Transverse colon (tissue), 4 donors: ENCODE measurements at regions not wholly inside any gene's neighbourhood (a gene's known extent, or its start where the extent isn't known, plus 50 kb on each side); places are given as distances from the start of the nearest gene placed in this dataset.

Source experiments
- DNase-seq: peaks from one replicate; pipeline ENCODE4 v3.0.0-alpha.2; 2019
- H3K27ac ChIP-seq, 4 donors: fragments of 200-600 bp; sonication (generic); 2 replicates each; pipeline ENCODE4 v1.5.1; 2016 to 2018; ENCODE audit warnings: inconsistent platforms in 4 of 4
- H3K27me3 ChIP-seq: fragments of 200-600 bp; sonication (generic); 2 replicates; pipeline ENCODE4 v1.5.1; 2017; ENCODE audit warnings: inconsistent platforms
- H3K36me3 ChIP-seq, 4 donors: fragments of 200-600 bp; sonication (generic); 2 replicates each; pipeline ENCODE4 v1.5.1; 2017 to 2019; ENCODE audit warnings: inconsistent platforms in 4 of 4
- H3K4me1 ChIP-seq, 4 donors: fragments of 200-600 bp; sonication (generic); 2 replicates each; pipeline ENCODE4 v1.5.1; 2017 to 2020; ENCODE audit warnings: inconsistent platforms in 4 of 4
- H3K4me3 ChIP-seq, 4 donors: fragments of 200-600 bp; sonication (generic); 1 replicate in 1 of 4; 2 replicates in 3 of 4; pipeline versions ENCODE4 v1.5.1 to v1.6.1; 2017 to 2019; ENCODE audit warnings: inconsistent platforms in 4 of 4
- H3K9me3 ChIP-seq, 2 donors: fragments of 200-600 bp; sonication (generic); 2 replicates each; pipeline ENCODE4 v1.5.1; 2017 to 2019; ENCODE audit warnings: inconsistent platforms in 2 of 2
- CTCF ChIP-seq, 5 experiments: fragments of 200-600 bp in 3 of 5; fragments of 450-650 bp in 2 of 5; sonication (generic) in 3 of 5; IDR thresholded peaks; 1 replicate in 2 of 5; 2 replicates in 3 of 5; pipeline ENCODE4 v1.5.1; 2016 to 2017; ENCODE audit warnings: antibody characterized with exemption in 5 of 5, inconsistent platforms in 3 of 5, mild to moderate bottlenecking in 2 of 5, moderate library complexity in 1 of 5
- EP300 ChIP-seq: sonication (generic); formaldehyde crosslinking; IDR thresholded peaks from one replicate; pipeline ENCODE4 v1.6.1; 2017; ENCODE audit warnings: antibody characterized with exemption, low read depth
- POLR2A ChIP-seq: fragments of 450-650 bp; IDR thresholded peaks from one replicate; pipeline ENCODE4 v1.6.1; 2016; ENCODE audit warnings: antibody characterized with exemption, mild to moderate bottlenecking, moderate library complexity
- POLR2AphosphoS5 ChIP-seq, 3 donors: sonication (generic); formaldehyde crosslinking; IDR thresholded peaks; one replicate each; pipeline ENCODE4 v1.6.1; 2016; ENCODE audit warnings: antibody characterized with exemption in 3 of 3
- WGBS, 2 donors: methylation state at CpG; one replicate each; pipeline ENCODE4 v1.1.5; 2018; ENCODE audit warnings: low coverage in 1 of 2; 5-methylcytosine and 5-hydroxymethylcytosine counted together
- in situ Hi-C, 4 donors: fragments of 200-750 bp; cut with MboI; loops; one replicate each; pipeline versions ENCODE4 v1.15.0 to v1.15.1; 2017; ENCODE audit warnings: low sequenced_read_pairs in 3 of 4, low pct_ligation_motif_present in 1 of 4, low pct_unique_long_range_greater_than_20kb in 1 of 4
- intact Hi-C: fragments of 100-400 bp; cut with DNase I; formaldehyde crosslinking; loops from one replicate; pipeline ENCODE4 v1.15.1; 2023; ENCODE audit warnings: low total_unique reads

GRCh38 chr12:25689996-25690501, 137.0 kb upstream of the LMNTD1 start:
- Histone ChIP-seq H3K4me3 (no peak overlapping the region), H3K27me3 (no peaks in the 10 kb centered on the region), H3K27ac (no peak overlapping the region), H3K9me3 (no peaks in the 10 kb centered on the region), H3K36me3 (no peaks in the 10 kb centered on the region), H3K4me1 (no peaks in the 10 kb centered on the region)
- in situ Hi-C loops (no loop called here), intact Hi-C loops (no loop called here)
- DNase-seq: peak; percentile 39
- TF ChIP-seq CTCF (IDR thresholded peaks at IDR 0.05) (no peak), EP300 (no peak), POLR2A (no peak), POLR2AphosphoS5 (IDR thresholded peaks at IDR 0.05) (no peak)
- WGBS, 2 donors: 52 to 70% methylated on average over 2 to 5 of the region's 5 CpGs

GRCh38 chr12:25690996-25691864, 138.1 kb upstream of the LMNTD1 start:
- no peak overlapping the region for H3K4me3 ChIP-seq
- H3K36me3 ChIP-seq: no peaks in the 10 kb centered on the region
- intact Hi-C loops (no loop called here), in situ Hi-C loops (no loop called here)
- no peak for TF ChIP-seq POLR2AphosphoS5 (IDR thresholded peaks at IDR 0.05)
- TF ChIP-seq POLR2A: no peak
- no peaks in the 10 kb centered on the region for H3K9me3 ChIP-seq
- H3K4me1 ChIP-seq: no peaks in the 10 kb centered on the region
- H3K27ac ChIP-seq: no peak overlapping the region
- WGBS, 2 donors: 82 to 84% methylated on average over 6 to 8 of the region's 8 CpGs
- DNase-seq: no peak
- no peaks in the 10 kb centered on the region for H3K27me3 ChIP-seq

GRCh38 chr12:25691865-25692114, 138.7 kb upstream of the LMNTD1 start:
- Histone ChIP-seq H3K27ac (no peak overlapping the region), H3K4me1 (no peaks in the 10 kb centered on the region), H3K27me3 (no peaks in the 10 kb centered on the region), H3K36me3 (no peaks in the 10 kb centered on the region), H3K4me3 (no peak overlapping the region), H3K9me3 (no peaks in the 10 kb centered on the region)
- TF ChIP-seq CTCF (IDR thresholded peaks at IDR 0.05) (no peak), POLR2AphosphoS5 (IDR thresholded peaks at IDR 0.05) (no peak), EP300 (no peak), POLR2A (no peak)
- no peak for DNase-seq
- 86 to 90% methylated on average over 4 of the region's 4 CpGs for WGBS, 2 donors
- intact Hi-C loops: no loop called here
- in situ Hi-C loops: no loop called here

GRCh38 chr12:25692115-25693035, 139.3 kb upstream of the LMNTD1 start:
- Histone ChIP-seq H3K4me3 (no peak overlapping the region), H3K36me3 (no peaks in the 10 kb centered on the region), H3K27ac (no peak overlapping the region), H3K9me3 (no peaks in the 10 kb centered on the region), H3K27me3 (no peaks in the 10 kb centered on the region), H3K4me1 (no peaks in the 10 kb centered on the region)
- no peak for DNase-seq
- TF ChIP-seq POLR2AphosphoS5 (IDR thresholded peaks at IDR 0.05): no peak
- no peak for TF ChIP-seq EP300
- TF ChIP-seq CTCF (IDR thresholded peaks at IDR 0.05): no peak
- TF ChIP-seq POLR2A: no peak
- WGBS, 2 donors: 73 to 76% methylated on average over 8 to 9 of the region's 9 CpGs
- intact Hi-C loops (no loop called here), in situ Hi-C loops (no loop called here)
